ENCODE measurements at regions not wholly inside any gene's neighbourhood (a gene's known extent, or its start where the extent isn't known, plus 50 kb on each side); places are given as distances from the start of the nearest gene placed in this dataset.

DNA sequence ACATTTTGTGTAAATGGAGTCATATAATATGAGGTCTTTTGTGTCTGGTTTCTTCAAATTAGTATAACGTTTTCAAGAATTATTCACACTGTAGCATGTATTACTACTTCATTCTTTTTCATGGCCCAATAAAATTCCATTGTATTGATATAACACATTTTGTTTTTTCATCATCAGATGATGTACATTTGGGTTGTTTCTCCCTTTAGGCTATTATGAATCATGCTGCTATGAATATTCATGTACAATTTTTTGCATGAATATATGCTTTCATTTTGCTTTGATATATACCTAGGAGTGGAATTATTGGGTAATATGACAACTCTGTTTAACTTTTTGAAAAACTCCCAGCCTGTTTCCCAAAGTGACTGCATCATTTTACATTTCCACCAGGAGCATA, 220.2 kb downstream of the NR4A2 start:
- TF ChIP-seq, protein P1, sequence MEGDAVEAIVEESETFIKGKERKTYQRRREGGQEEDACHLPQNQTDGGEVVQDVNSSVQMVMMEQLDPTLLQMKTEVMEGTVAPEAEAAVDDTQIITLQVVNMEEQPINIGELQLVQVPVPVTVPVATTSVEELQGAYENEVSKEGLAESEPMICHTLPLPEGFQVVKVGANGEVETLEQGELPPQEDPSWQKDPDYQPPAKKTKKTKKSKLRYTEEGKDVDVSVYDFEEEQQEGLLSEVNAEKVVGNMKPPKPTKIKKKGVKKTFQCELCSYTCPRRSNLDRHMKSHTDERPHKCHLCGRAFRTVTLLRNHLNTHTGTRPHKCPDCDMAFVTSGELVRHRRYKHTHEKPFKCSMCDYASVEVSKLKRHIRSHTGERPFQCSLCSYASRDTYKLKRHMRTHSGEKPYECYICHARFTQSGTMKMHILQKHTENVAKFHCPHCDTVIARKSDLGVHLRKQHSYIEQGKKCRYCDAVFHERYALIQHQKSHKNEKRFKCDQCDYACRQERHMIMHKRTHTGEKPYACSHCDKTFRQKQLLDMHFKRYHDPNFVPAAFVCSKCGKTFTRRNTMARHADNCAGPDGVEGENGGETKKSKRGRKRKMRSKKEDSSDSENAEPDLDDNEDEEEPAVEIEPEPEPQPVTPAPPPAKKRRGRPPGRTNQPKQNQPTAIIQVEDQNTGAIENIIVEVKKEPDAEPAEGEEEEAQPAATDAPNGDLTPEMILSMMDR (IDR thresholded peaks at IDR 0.05; ENCODE audit: control extremely low read depth in 1 of 3, insufficient read depth in 1 of 3, low read depth in 1 of 3, low read length in 3 of 3), result no peak
- TF ChIP-seq RAD21 (IDR thresholded peaks at IDR 0.05 in 1 of 2, conservative IDR thresholded peaks at IDR 0.05 in 1 of 2; ENCODE audit: low read depth in 2 of 2, low read length in 2 of 2) (no peak), EZH2 (IDR thresholded peaks at IDR 0.05; ENCODE audit: low read depth, low read length, severe bottlenecking) (no peak), SP1 (IDR thresholded peaks at IDR 0.05; ENCODE audit: low read depth, low read length) (no peak), CEBPB (IDR thresholded peaks at IDR 0.05; ENCODE audit: low read depth, low read length) (no peak), MAX (IDR thresholded peaks at IDR 0.05) (no peak), GABPA (IDR thresholded peaks at IDR 0.05; ENCODE audit: borderline replicate concordance, insufficient read depth, low read length) (no peak), CREB1 (IDR thresholded peaks at IDR 0.05) (no peak), GTF2F1 (IDR thresholded peaks at IDR 0.05; ENCODE audit: borderline replicate concordance, low read depth, low read length) (no peak)
- TF ChIP-seq, protein P2, sequence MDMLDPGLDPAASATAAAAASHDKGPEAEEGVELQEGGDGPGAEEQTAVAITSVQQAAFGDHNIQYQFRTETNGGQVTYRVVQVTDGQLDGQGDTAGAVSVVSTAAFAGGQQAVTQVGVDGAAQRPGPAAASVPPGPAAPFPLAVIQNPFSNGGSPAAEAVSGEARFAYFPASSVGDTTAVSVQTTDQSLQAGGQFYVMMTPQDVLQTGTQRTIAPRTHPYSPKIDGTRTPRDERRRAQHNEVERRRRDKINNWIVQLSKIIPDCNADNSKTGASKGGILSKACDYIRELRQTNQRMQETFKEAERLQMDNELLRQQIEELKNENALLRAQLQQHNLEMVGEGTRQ (IDR thresholded peaks at IDR 0.05; ENCODE audit: low read length), result no peak

Measured in H1 (cell line).